ENCODE measurements at regions not wholly inside any gene's neighbourhood (a gene's known extent, or its start where the extent isn't known, plus 50 kb on each side); places are given as distances from the start of the nearest gene placed in this dataset.

- no peaks in the 10 kb centered on the region for H3K27me3 ChIP-seq
- no peak for DNase-seq
- intact Hi-C loops (cut with DNase I) = no loop called here
- H3K9me3 ChIP-seq = no peaks in the 10 kb centered on the region
- WGBS (ENCODE audit: insufficient coverage, low coverage, low lambda C conversion rate, missing lambda C conversion rate) = 37% methylated on average over 9 of the region's 9 CpGs
- no peak overlapping the region for H3K4me3 ChIP-seq
- H3K36me3 ChIP-seq = no peaks in the 10 kb centered on the region
- peak in 3 of 4 donors; percentile 37 to 77 (median 43) for ATAC-seq
- no peaks in the 10 kb centered on the region for H3K4me1 ChIP-seq
- TF ChIP-seq CTCF (IDR thresholded peaks at IDR 0.05) (no peak), POLR2A (IDR thresholded peaks at IDR 0.05) (no peak)
- no peak overlapping the region for H3K27ac ChIP-seq
Observed at GRCh38 chr6:104623052-104623690, 236.5 kb downstream of the HACE1 start.

- intact Hi-C loops (cut with DNase I) = no loop called here
- Histone ChIP-seq H3K9me3 (no peaks in the 10 kb centered on the region), H3K4me1 (no peaks in the 10 kb centered on the region), H3K27me3 (no peaks in the 10 kb centered on the region), H3K36me3 (no peaks in the 10 kb centered on the region), H3K27ac (no peak overlapping the region), H3K4me3 (no peak overlapping the region)
- TF ChIP-seq POLR2A (IDR thresholded peaks at IDR 0.05) (no peak), CTCF (IDR thresholded peaks at IDR 0.05) (no peak)
- 55% methylated on average over 2 of the region's 2 CpGs for WGBS (ENCODE audit: insufficient coverage, low coverage, low lambda C conversion rate, missing lambda C conversion rate)
- DNase-seq (no peak), ATAC-seq (no peak)
Observed at GRCh38 chr6:104621396-104621795, 238.3 kb downstream of the HACE1 start.

GRCh38 chr6:104617591-104617990 lies 242.1 kb downstream of the HACE1 start:
- intact Hi-C loops (cut with DNase I) = no loop called here

GRCh38 chr6:104614394-104614793 lies 245.3 kb downstream of the HACE1 start:
- no peaks in the 10 kb centered on the region for H3K27me3 ChIP-seq

More at GRCh38 chr6:104617591-104617990, 242.1 kb downstream of the HACE1 start:
- Histone ChIP-seq H3K9me3 (no peaks in the 10 kb centered on the region), H3K36me3 (no peaks in the 10 kb centered on the region), H3K4me3 (no peak overlapping the region), H3K27ac (no peak overlapping the region), H3K27me3 (no peaks in the 10 kb centered on the region), H3K4me1 (no peaks in the 10 kb centered on the region)
- TF ChIP-seq CTCF (IDR thresholded peaks at IDR 0.05) = no peak
- TF ChIP-seq POLR2A (IDR thresholded peaks at IDR 0.05) = no peak
- WGBS (ENCODE audit: insufficient coverage, low coverage, low lambda C conversion rate, missing lambda C conversion rate) = 16% methylated on average over 4 of the region's 4 CpGs
- ATAC-seq (peak; percentile 33 to 80 (median 58)), DNase-seq (no peak)

More at GRCh38 chr6:104614394-104614793, 245.3 kb downstream of the HACE1 start:
- H3K4me1 ChIP-seq = no peaks in the 10 kb centered on the region
- no peaks in the 10 kb centered on the region for H3K36me3 ChIP-seq
- H3K9me3 ChIP-seq = no peaks in the 10 kb centered on the region
- DNase-seq (no peak), ATAC-seq (no peak)
- WGBS (ENCODE audit: insufficient coverage, low coverage, low lambda C conversion rate, missing lambda C conversion rate) = 50% methylated on average over 1 of the region's 1 CpG
- no peak overlapping the region for H3K4me3 ChIP-seq
- intact Hi-C loops (cut with DNase I) = no loop called here
- H3K27ac ChIP-seq = no peak overlapping the region
- TF ChIP-seq POLR2A (IDR thresholded peaks at IDR 0.05) (no peak), CTCF (IDR thresholded peaks at IDR 0.05) (no peak)
